Keratinocyte (primary cell): ENCODE measurements at regions not wholly inside any gene's neighbourhood (a gene's known extent, or its start where the extent isn't known, plus 50 kb on each side); places are given as distances from the start of the nearest gene placed in this dataset.

Experiments used
- EZH2 ChIP-seq: IDR thresholded peaks from one replicate; pipeline ENCODE4 v1.6.1; 2012; ENCODE audit warnings: inconsistent platforms, mild to moderate bottlenecking, low read length, moderate library complexity
- TF ChIP-seq, protein P1 (sequence below), 3 experiments: IDR thresholded peaks in 1 of 3; conservative IDR thresholded peaks in 1 of 3; optimal IDR thresholded peaks in 1 of 3; 2 replicates in 2 of 3; 3 replicates in 1 of 3; pipeline versions ENCODE3 to v1.5.1; 2011; ENCODE audit warnings: low read length in 3 of 3, mild to moderate bottlenecking in 3 of 3, moderate library complexity in 2 of 3, control low read depth in 1 of 3, inconsistent platforms in 1 of 3; ENCODE audit not compliant: insufficient read depth in 2 of 3; ENCODE audit errors: extremely low read depth in 1 of 3

DNA sequence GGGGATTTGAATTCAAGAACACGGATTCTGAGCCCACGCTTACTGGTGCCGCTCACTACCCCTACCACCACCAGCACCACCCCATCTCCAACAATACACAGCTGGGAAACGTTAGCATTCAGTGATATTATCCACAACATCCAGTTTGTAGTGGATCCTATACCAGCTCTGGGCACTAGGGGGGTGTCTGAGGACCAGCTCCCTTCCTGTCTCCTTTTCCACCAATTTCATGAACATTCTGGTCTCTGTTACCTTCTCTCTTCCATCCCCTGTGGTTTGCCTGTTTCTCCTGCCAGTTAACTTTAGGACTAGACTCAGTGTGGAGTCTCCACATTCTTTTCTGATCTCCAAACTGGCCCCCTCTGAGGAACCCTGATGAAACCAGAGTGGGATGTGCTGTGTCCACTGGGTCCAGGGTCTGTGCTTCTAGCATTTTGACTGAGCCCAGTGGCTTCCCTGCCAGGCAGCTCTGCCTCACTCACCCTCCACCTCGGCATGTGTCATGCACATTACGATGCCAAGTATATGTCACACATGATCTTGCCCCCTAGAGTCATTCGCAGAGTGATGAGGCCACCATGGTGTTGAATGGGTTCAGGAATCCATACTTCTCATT lies 187.0 kb upstream of the CDH13 start:
- TF ChIP-seq, protein P1, sequence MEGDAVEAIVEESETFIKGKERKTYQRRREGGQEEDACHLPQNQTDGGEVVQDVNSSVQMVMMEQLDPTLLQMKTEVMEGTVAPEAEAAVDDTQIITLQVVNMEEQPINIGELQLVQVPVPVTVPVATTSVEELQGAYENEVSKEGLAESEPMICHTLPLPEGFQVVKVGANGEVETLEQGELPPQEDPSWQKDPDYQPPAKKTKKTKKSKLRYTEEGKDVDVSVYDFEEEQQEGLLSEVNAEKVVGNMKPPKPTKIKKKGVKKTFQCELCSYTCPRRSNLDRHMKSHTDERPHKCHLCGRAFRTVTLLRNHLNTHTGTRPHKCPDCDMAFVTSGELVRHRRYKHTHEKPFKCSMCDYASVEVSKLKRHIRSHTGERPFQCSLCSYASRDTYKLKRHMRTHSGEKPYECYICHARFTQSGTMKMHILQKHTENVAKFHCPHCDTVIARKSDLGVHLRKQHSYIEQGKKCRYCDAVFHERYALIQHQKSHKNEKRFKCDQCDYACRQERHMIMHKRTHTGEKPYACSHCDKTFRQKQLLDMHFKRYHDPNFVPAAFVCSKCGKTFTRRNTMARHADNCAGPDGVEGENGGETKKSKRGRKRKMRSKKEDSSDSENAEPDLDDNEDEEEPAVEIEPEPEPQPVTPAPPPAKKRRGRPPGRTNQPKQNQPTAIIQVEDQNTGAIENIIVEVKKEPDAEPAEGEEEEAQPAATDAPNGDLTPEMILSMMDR (optimal IDR thresholded peaks at IDR 0.05 in 1 of 3, IDR thresholded peaks at IDR 0.05 in 1 of 3, conservative IDR thresholded peaks at IDR 0.05 in 1 of 3; ENCODE audit: extremely low read depth in 1 of 3, insufficient read depth in 2 of 3, low read length in 3 of 3): peak; percentile 61 to 69 (median 66)
- no peak for TF ChIP-seq EZH2
